SJSA1 (cell line): ENCODE measurements at regions not wholly inside any gene's neighbourhood (a gene's known extent, or its start where the extent isn't known, plus 50 kb on each side); places are given as distances from the start of the nearest gene placed in this dataset.
"Not testable (repeated sequence)": the region's sequence is repeated elsewhere in the genome, so short reads cannot be mapped to it uniquely, and the experiment has no call there.

Experiments
- DNase-seq, 2 experiments: peaks; one replicate each; pipeline ENCODE4 v3.0.0-alpha.2; 2015 to 2020; ENCODE audit warnings: low spot score in 2 of 2, low read depth in 1 of 2
- H3K27ac ChIP-seq: fragments of 250-450 bp; sonication (Bioruptor Pico); 2 replicates; pipeline ENCODE4 v1.5.1; 2020; ENCODE audit warnings: mild to moderate bottlenecking, moderate library complexity
- H3K27me3 ChIP-seq: fragments of 250-450 bp; sonication (Bioruptor Pico); replicated peaks from 2 replicates; pipeline ENCODE4 v1.5.1; 2020; ENCODE audit warnings: mild to moderate bottlenecking, moderate library complexity
- H3K36me3 ChIP-seq: fragments of 250-450 bp; sonication (Bioruptor Pico); 2 replicates; pipeline ENCODE4 v1.5.1; 2020; ENCODE audit warnings: mild to moderate bottlenecking
- H3K4me1 ChIP-seq: fragments of 250-450 bp; sonication (Bioruptor Pico); replicated peaks from 2 replicates; pipeline ENCODE4 v1.6.1; 2021; ENCODE audit warnings: mild to moderate bottlenecking
- H3K4me3 ChIP-seq: fragments of 250-450 bp; sonication (Bioruptor Pico); 2 replicates; pipeline ENCODE4 v1.5.1; 2020; ENCODE audit warnings: mild to moderate bottlenecking
- H3K9me3 ChIP-seq: fragments of 250-450 bp; sonication (Bioruptor Pico); replicated peaks from 2 replicates; pipeline ENCODE4 v1.5.1; 2020; ENCODE audit warnings: mild to moderate bottlenecking

- no peaks in the 10 kb centered on the region for H3K9me3 ChIP-seq
- H3K4me3 ChIP-seq = no peak overlapping the region
- no peak overlapping the region for H3K27ac ChIP-seq
- H3K36me3 ChIP-seq = no peaks in the 10 kb centered on the region
- H3K4me1 ChIP-seq = no peaks in the 10 kb centered on the region
- no peaks in the 10 kb centered on the region for H3K27me3 ChIP-seq
- DNase-seq = no peak
These were observed 103.6 kb upstream of the RMP24 start for GRCh38 chr18:35868915-35869314.

- Histone ChIP-seq H3K36me3 (no peaks in the 10 kb centered on the region), H3K27me3 (no peaks in the 10 kb centered on the region), H3K4me1 (no peaks in the 10 kb centered on the region), H3K4me3 (no peak overlapping the region), H3K9me3 (no peaks in the 10 kb centered on the region), H3K27ac (no peak overlapping the region)
- DNase-seq = no peak
These were observed 101.1 kb upstream of the RMP24 start for GRCh38 chr18:35871337-35871736.

- no peaks in the 10 kb centered on the region for H3K36me3 ChIP-seq
- no peaks in the 10 kb centered on the region for H3K4me1 ChIP-seq
- no peak overlapping the region for H3K4me3 ChIP-seq
- H3K9me3 ChIP-seq = no peaks in the 10 kb centered on the region
- no peak overlapping the region for H3K27ac ChIP-seq
- H3K27me3 ChIP-seq = no peaks in the 10 kb centered on the region
- DNase-seq = no peak
These were observed 96.9 kb upstream of the RMP24 start for GRCh38 chr18:35875566-35875965.

DNA sequence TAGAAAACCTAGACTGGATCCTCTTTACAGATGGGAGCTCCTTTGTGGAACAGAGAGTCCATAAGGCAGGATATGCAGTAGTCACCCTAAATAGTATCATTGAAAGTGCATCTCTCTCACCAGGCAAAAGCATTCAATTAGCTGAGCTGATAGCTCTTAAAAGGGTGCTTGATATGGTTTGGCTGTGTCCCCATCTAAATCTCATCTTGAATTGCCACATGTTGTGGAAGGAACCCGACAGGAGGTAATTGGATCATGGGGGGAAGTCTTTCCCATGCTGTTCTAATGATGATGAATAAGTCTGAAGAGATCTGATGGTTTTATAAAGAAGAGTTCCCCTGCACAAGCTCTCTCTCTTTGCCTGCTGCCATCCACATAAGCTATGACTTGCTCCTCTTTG is 96.2 kb upstream of the RMP24 start:
- Histone ChIP-seq H3K27me3 (no peaks in the 10 kb centered on the region), H3K4me3 (no peak overlapping the region), H3K36me3 (no peaks in the 10 kb centered on the region), H3K4me1 (no peaks in the 10 kb centered on the region), H3K9me3 (no peaks in the 10 kb centered on the region), H3K27ac (no peak overlapping the region)
- no peak for DNase-seq

GRCh38 chr18:35880788-35881455 is 91.6 kb upstream of the RMP24 start:
- Histone ChIP-seq H3K27me3 (no peaks in the 10 kb centered on the region), H3K4me1 (no peaks in the 10 kb centered on the region), H3K9me3 (no peaks in the 10 kb centered on the region)

DNA sequence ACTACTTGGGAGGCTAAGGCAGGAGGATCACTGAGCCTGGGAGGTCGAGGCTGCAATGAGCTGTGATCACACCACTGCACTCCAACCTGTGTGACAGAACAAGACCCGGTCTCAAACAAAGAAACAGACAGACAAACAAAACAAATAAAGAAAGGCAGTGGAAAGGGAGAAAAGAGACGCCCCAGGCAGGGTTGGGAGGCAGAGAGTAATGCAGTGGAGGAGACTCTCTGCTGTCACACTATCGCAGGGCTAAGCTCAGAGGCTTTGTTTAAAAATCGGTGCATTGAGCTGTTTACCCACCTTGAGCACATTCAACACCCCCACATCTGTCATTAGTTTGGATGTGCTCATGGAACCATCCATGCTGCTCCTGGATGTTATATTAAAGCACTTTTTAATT is 84.2 kb upstream of the RMP24 start:
- DNase-seq = no peak
- Histone ChIP-seq H3K4me1 (no peaks in the 10 kb centered on the region), H3K9me3 (no peaks in the 10 kb centered on the region), H3K36me3 (no peaks in the 10 kb centered on the region), H3K27ac (no peak overlapping the region), H3K4me3 (no peak overlapping the region), H3K27me3 (no peaks in the 10 kb centered on the region; the same call in 1 of the 2 replicates)

More at GRCh38 chr18:35880788-35881455, 91.6 kb upstream of the RMP24 start:
- no peak for DNase-seq
- H3K27ac ChIP-seq = no peak overlapping the region
- no peak overlapping the region for H3K4me3 ChIP-seq
- no peaks in the 10 kb centered on the region for H3K36me3 ChIP-seq

- no peak overlapping the region for H3K27ac ChIP-seq
- no peaks in the 10 kb centered on the region for H3K4me1 ChIP-seq
- no peaks in the 10 kb centered on the region for H3K36me3 ChIP-seq
- H3K27me3 ChIP-seq = no peaks in the 10 kb centered on the region; the same call in 1 of the 2 replicates
- H3K4me3 ChIP-seq = no peak overlapping the region
- H3K9me3 ChIP-seq = no peaks in the 10 kb centered on the region
- no peak for DNase-seq
These were observed 82.8 kb upstream of the RMP24 start for GRCh38 chr18:35889677-35890076.

GRCh38 chr18:35890323-35890722 is 82.2 kb upstream of the RMP24 start:
- no peaks in the 10 kb centered on the region; the same call in 1 of the 2 replicates for H3K27me3 ChIP-seq
- H3K36me3 ChIP-seq = no peaks in the 10 kb centered on the region
- H3K4me3 ChIP-seq = no peak overlapping the region
- H3K27ac ChIP-seq = no peak overlapping the region
- H3K9me3 ChIP-seq = no peaks in the 10 kb centered on the region
- DNase-seq = no peak
- H3K4me1 ChIP-seq = no peaks in the 10 kb centered on the region

DNA sequence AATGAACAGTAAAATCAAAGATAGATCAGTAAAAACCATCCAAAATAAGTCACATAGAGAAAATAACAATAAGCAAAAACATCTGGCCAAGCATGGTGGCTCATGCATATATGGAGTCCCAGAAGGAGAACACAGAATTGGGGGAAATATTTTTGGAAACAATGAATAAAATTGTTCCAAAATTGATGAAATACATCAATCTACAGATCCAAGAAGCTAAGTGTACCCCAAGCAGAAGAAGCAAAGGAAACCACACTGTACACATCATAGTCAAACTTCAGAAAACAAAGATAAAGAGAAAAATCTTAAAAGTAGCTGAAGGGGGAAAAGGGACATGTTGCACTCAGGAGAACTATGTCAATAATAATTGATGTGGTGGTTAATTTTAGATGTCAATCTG is 80.4 kb upstream of the RMP24 start:
- Histone ChIP-seq H3K4me3 (no peak overlapping the region), H3K4me1 (no peaks in the 10 kb centered on the region), H3K27me3 (no peaks in the 10 kb centered on the region; the same call in 1 of the 2 replicates), H3K9me3 (no peaks in the 10 kb centered on the region), H3K36me3 (no peaks in the 10 kb centered on the region), H3K27ac (no peak overlapping the region)
- no peak for DNase-seq

GRCh38 chr18:35897481-35897880 is 75.0 kb upstream of the RMP24 start:
- H3K9me3 ChIP-seq, H3K4me1 ChIP-seq, DNase-seq, H3K4me3 ChIP-seq, H3K27ac ChIP-seq, H3K27me3 ChIP-seq, H3K36me3 ChIP-seq: not testable (repeated sequence)

GRCh38 chr18:35904389-35905037 is 68.0 kb upstream of the RMP24 start:
- Histone ChIP-seq H3K27me3 (no peaks in the 10 kb centered on the region), H3K4me1 (no peaks in the 10 kb centered on the region), H3K9me3 (no peaks in the 10 kb centered on the region), H3K27ac (no peak overlapping the region), H3K4me3 (no peak overlapping the region), H3K36me3 (no peaks in the 10 kb centered on the region)
- DNase-seq = no peak

DNA sequence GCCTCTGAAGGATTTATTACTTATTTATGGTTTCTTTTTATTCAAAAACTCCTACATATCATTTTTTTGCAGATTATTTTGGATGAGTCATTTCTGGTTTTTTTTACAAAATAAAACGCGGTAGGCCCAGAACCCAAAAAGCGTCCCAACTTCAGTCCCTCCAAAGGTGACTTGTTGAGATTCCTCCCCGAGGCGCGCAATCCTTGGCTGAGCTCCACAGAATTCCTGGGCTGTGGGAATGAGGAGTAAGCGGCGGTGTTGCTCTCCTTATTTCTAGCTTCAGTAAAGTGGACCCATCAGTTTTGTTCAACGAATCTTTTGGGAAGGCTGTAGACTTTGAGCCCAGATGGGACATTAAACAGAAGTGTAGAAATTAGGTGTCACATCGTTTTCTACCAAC is 67.0 kb upstream of the RMP24 start:
- no peak overlapping the region for H3K27ac ChIP-seq
- no peak for DNase-seq
- H3K9me3 ChIP-seq = no peaks in the 10 kb centered on the region
- H3K36me3 ChIP-seq = no peaks in the 10 kb centered on the region
- H3K27me3 ChIP-seq = no peaks in the 10 kb centered on the region
- no peaks in the 10 kb centered on the region for H3K4me1 ChIP-seq
- H3K4me3 ChIP-seq = no peak overlapping the region

GRCh38 chr18:35906291-35906690 is 66.2 kb upstream of the RMP24 start:
- H3K27me3 ChIP-seq, H3K4me1 ChIP-seq: not testable (repeated sequence)

DNA sequence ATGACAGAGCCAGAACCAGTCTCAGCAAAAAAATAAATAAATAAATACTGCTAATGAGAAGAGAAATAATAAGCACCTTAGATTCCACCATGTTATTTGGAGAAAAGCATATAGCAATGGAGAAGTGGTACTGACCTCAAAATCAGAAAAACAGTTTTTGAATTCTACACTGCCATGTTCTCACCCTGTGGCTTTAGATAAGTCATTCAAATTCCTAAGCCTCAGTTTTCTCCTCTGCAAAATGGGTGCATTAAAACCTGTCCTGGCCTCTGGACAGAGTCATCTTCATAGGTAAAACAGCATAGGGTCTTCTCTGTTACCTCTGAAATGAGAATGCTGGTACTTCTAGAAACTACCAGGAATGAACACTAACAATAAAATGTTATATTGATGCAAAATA is 62.2 kb upstream of the RMP24 start:
- Histone ChIP-seq H3K9me3 (no peaks in the 10 kb centered on the region), H3K4me3 (no peak overlapping the region), H3K36me3 (no peaks in the 10 kb centered on the region), H3K27me3 (no peaks in the 10 kb centered on the region; the same call in 1 of the 2 replicates), H3K27ac (no peak overlapping the region), H3K4me1 (no peaks in the 10 kb centered on the region)
- DNase-seq = no peak

More at GRCh38 chr18:35906291-35906690, 66.2 kb upstream of the RMP24 start:
- not testable (repeated sequence) for DNase-seq, H3K4me3 ChIP-seq, H3K27ac ChIP-seq, H3K9me3 ChIP-seq, H3K36me3 ChIP-seq
